Type B pancreatic cell (in vitro differentiated cells): ENCODE measurements at regions not wholly inside any gene's neighbourhood (a gene's known extent, or its start where the extent isn't known, plus 50 kb on each side); places are given as distances from the start of the nearest gene placed in this dataset.
A peak's percentile ranks its signal among the peaks of the same experiment; 100 is the strongest.

Experiments
- DNase-seq: peaks from one replicate; pipeline ENCODE4 v3.0.0; 2021; ENCODE audit warnings: mixed read lengths; ENCODE audit not compliant: unreplicated experiment; ENCODE audit errors: extremely low spot score
- H3K27ac Mint-ChIP-seq: 2 replicates; pipeline ENCODE4 v1.8.0; 2021; ENCODE audit warnings: mild to moderate bottlenecking, mixed read lengths
- H3K27me3 Mint-ChIP-seq: 2 replicates; pipeline ENCODE4 v1.8.0; 2021; ENCODE audit warnings: mixed read lengths
- H3K36me3 Mint-ChIP-seq: 2 replicates; pipeline ENCODE4 v1.8.0; 2021; ENCODE audit warnings: mixed read lengths
- H3K4me1 Mint-ChIP-seq: one replicate; pipeline ENCODE4 v1.8.0; 2021; ENCODE audit warnings: mixed read lengths; ENCODE audit not compliant: unreplicated experiment
- H3K4me3 Mint-ChIP-seq: 2 replicates; pipeline ENCODE4 v1.8.0; 2021; ENCODE audit warnings: mild to moderate bottlenecking, mixed read lengths
- H3K9me3 Mint-ChIP-seq: 2 replicates; pipeline ENCODE4 v1.8.0; 2021; ENCODE audit warnings: mixed read lengths
- CTCF ChIP-seq: fragments of 200-600 bp; sonication (generic); conservative IDR thresholded peaks from 2 replicates; pipeline ENCODE4 v1.5.0; 2021; ENCODE audit warnings: antibody characterized with exemption, mild to moderate bottlenecking

- peak overlapping the region; percentile 47 for H3K27ac Mint-ChIP-seq
- TF ChIP-seq CTCF, result no peak
- DNase-seq, result no peak
- H3K27me3 Mint-ChIP-seq, result no peaks in the 10 kb centered on the region
- H3K9me3 Mint-ChIP-seq, result peaks cover 6% of the 10 kb centered on the region
- no peaks in the 10 kb centered on the region for H3K36me3 Mint-ChIP-seq
- peaks cover 35% of the 10 kb centered on the region for H3K4me1 Mint-ChIP-seq
- peak overlapping the region; percentile 43 for H3K4me3 Mint-ChIP-seq
Measured at GRCh38 chr11:12321217-12321937, 56.0 kb upstream of the PARVA start.

GRCh38 chr11:12324585-12324984, 52.8 kb upstream of the PARVA start:
- Mint-ChIP-seq H3K27me3 (peaks cover 2% of the 10 kb centered on the region), H3K4me3 (no peak overlapping the region), H3K4me1 (peaks cover 22% of the 10 kb centered on the region), H3K27ac (no peak overlapping the region), H3K36me3 (no peaks in the 10 kb centered on the region), H3K9me3 (no peaks in the 10 kb centered on the region)
- DNase-seq, result no peak
- no peak for TF ChIP-seq CTCF
